NCI-H1694 (cell line): ENCODE measurements at regions not wholly inside any gene's neighbourhood (a gene's known extent, or its start where the extent isn't known, plus 50 kb on each side); places are given as distances from the start of the nearest gene placed in this dataset.

Source experiments
- DNase-seq: peaks from one replicate; lab custom pipeline; 2025; lab: John Stamatoyannopoulos, UW

DNA sequence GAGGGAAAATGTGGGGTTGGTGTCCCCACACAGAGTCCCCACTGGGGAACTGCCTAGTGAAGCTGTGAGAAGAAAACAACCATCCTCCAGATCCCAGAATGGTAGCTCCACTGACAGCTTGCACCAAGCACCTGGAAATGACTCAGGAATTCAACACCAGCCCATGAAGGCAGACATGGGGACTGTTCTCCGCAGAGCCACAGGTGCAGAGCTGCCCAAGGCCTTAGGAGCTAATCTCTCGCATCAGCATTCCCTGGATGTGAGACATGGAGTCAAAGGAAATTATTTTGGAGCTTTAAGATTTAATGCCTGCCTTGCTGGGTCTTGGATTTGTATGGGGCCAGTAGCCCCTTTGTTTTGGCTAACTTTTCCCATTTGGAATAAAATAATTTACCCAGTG is 367.9 kb downstream of the FAM133A start:
- DNase-seq, result no peak

DNA sequence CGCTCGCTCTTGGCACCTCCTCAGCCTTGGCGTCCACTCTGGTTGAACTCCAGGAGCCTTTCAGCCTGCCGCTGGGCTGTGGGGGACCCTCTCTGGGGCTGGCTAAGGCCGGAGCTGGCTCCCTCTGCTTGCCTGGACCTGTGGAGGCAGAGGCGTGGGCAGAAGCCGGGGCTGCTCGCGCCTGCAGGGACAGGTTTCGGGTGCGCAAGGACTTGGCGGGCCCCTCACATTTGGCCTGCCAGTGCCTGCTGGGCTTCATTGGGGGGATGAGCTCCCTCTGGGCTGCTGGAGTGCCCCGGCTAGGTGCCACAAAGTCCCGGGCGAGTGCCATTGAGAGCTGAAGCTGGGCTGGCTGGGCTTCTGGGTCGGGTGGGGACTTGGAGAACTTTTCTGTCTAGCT is 371.7 kb downstream of the FAM133A start:
- DNase-seq, result no peak

GRCh38 chrX:94051926-94052325 is 377.9 kb downstream of the FAM133A start:
- DNase-seq, result no peak

- no peak for DNase-seq
Measured at GRCh38 chrX:94053575-94053974, 379.6 kb downstream of the FAM133A start.

- no peak for DNase-seq
Measured at GRCh38 chrX:94057385-94057784, 383.4 kb downstream of the FAM133A start.

DNA sequence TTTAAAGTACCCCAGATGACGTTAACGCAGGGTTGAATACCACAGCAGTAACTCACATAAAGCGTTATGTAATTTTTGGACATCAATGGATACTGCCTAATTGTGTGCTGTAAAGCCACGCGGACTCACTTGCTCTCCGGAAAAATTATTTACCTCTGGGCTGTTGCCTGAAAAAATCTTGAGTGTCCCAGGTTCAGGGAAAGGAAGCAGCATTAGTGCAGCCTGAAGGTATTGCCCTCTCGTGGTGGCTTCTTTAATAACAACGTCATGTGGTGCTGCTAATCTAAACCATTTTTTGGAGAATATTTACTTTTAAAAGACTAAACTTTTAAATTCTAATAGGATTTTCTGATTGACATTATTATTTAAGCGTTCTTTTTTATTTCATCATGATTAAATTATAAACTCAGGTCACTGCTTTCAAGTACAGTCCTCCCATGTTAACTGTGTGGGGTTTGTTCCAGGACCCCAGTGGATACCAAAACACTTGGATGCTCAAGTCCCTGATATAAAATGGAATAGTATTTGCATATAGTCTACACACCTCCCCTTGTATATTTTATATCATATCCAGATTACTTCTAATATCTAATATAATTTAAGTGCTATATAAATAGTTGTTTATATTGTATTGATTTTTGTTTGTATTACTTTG is 384.8 kb downstream of the FAM133A start:
- peak; percentile 15 for DNase-seq

DNA sequence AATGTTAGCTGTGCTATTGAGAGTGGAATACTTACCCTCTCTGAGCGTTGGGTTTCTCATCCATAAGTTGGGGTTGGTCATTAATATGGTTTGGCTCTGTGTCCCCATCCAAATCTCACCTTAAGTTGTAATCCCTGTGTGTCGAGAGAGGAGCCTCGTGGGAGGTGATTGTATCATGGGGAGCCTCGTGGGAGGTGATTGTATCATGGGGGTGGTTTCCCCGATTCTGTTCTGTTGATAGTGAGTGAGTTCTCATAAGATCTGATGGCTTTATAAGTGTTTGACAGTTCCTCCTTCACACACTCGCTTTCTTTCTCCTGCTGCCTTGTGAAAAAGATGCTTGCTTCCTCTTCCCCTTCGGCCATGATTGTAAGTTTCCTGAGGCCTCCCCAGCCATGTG is 391.1 kb downstream of the FAM133A start:
- DNase-seq, result no peak

- DNase-seq, result no peak
Measured at GRCh38 chrX:94089149-94089548, 415.1 kb downstream of the FAM133A start.

DNA sequence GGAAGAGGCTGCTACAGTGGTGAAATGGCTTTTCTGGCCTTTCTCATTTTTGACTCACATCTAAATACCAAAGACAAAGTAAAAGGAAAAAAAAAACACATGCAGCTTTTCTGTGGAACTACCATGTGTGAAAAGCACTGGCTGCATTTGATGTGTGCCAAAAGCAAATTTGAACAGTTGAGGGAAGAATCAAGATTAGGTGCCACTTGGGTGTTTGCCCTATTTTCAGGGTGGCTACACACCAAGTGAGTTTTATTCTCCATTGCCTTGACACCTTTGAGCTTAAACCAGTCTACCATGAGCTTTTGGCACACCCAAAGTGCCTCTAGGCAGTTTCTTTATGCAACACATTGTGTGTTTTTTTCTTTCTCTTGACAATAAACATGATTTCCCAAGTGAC is 423.9 kb downstream of the FAM133A start:
- DNase-seq, result no peak

GRCh38 chrX:94107981-94108380 is 434.0 kb downstream of the FAM133A start:
- DNase-seq, result no peak

- no peak for DNase-seq
Measured at GRCh38 chrX:94114362-94114761, 440.4 kb downstream of the FAM133A start.

- DNase-seq, result no peak
Measured at GRCh38 chrX:94121799-94122198, 447.8 kb downstream of the FAM133A start.

GRCh38 chrX:94123062-94123461 is 449.1 kb downstream of the FAM133A start:
- no peak for DNase-seq

GRCh38 chrX:94162971-94163370 is 489.0 kb downstream of the FAM133A start:
- no peak for DNase-seq

DNA sequence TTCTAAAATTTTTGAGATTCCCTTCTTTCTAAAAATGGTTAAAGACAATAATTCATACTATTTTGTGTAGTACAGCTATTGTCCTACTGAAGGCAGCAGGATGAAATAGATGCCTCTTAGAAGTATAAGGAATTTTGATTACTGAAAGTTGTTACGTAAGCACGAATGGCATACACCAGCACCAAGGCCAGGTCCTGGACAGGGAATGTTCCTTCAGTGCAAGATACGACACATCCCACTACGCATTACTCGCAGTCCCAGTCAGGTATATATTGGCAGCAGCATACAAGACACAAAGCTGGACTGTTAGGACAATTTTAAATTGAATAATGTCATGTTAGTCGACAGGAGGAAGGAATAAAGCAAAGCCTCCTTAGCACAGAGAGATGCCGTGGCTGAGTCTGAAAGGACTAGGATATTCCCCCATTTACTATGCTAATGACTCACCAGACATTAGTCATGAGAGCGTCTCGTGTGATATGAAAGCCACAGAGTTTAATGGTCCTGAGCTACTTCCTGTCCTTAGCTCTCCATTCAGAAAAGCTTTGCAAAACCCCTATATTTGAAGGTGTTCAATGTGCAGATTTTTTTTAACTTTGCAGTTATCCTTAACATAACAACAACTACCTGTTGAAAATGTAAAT is 504.3 kb downstream of the FAM133A start:
- no peak for DNase-seq

DNA sequence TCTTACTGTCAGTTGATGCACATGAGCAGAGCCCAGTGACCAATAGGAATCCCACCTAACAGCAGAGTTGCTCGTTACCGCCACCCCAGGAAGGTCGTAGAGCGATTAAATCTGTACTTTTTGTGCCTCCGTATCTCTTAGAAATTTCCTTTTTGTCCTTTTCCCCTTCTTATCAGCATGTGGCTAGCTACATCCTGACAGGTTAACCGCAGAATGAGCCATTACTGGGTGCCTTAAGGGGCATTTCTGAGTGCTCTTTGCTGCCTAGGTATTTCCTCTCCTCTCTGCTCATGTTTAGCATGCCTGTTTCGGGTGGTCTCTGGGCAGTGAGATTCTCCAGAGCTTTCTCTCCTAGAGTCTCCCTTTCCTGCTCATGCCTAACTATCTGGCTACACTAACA is 530.5 kb downstream of the FAM133A start:
- no peak for DNase-seq

GRCh38 chrX:94216738-94217137 is 542.7 kb downstream of the FAM133A start:
- no peak for DNase-seq

- DNase-seq, result no peak
Measured at GRCh38 chrX:94252211-94252610, 578.2 kb downstream of the FAM133A start.

- DNase-seq, result no peak
Measured at GRCh38 chrX:94256396-94256795, 582.4 kb downstream of the FAM133A start.

DNA sequence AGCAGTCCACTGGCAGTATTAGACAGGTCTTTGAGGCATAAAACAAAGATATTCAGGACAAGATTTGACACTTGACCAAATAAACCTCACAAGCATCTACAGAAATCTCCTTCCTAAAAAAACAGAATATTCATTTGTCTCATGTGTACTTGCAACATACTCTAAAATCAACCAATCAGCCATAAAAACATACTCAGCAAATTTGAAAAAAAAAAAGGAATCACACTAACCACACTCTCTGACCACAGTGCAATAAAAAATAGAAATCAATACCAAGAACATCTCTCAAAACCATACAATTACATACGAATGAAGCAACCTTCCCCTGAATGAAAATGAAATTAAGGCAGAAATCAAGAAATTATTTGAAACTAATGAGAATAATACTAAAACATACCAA is 591.3 kb downstream of the FAM133A start:
- no peak for DNase-seq

DNA sequence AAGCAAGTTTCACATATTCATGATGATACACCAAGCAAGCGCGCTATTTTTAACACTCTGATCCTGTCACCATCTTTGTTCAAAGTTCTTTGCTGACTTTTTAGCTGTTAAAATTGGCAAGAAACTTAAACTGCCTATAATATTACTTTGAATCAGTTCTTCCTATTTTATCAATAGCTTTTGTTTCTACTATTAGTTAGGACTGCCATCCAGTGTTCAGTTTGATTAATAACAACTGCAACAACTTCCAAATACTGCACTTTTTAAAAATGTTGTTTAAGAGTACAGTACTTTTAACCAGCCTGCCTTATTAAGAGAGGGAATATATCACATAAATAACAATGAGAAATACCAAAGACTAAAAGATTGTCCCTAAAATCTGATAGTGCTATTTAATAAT is 614.3 kb downstream of the FAM133A start:
- DNase-seq, result no peak

DNA sequence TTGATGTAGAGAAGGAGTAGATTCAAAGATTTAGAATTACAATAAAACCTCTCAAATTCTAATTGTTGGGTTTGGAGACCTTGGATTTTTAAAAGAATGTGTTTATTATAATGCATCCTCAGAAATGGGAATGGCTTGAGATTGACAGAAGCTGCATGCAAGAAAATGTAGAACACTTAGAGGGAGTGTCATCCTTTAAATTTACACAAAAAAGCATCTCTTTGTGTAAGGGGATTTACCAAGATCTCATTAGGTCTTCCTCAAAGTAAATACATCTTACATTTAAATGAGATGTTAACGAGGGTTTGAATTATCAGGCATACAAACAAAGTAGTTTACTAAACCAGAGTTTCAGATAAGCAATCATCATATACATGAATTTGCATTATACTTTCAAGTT is 615.0 kb downstream of the FAM133A start:
- DNase-seq, result no peak

GRCh38 chrX:94302446-94302845 is 628.4 kb downstream of the FAM133A start:
- DNase-seq, result no peak

DNA sequence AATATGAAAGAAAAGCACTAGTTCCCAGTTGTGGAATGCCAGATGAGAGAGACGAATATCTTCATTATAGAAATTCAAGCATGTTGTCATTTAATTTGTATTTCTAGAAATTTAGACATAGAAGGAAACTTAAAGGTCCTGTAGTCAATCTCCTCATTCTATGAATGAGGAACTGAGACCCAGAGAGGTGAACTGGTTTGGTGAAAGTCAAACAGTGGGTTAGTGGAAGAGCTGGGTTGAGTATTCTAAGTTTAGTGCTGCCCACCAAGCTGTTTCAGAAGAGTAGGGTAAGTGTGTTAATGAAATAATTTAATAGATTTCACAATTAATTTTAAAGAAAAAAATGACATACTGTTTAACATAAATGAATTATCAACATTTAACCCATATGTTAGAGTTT is 655.2 kb downstream of the FAM133A start:
- no peak for DNase-seq
